Stimulated activated CD4-positive, alpha-beta T cell treated with anti-CD3 and anti-CD28 coated beads, Interleukin-2, amount 100 ng/mL, for 4 hours (primary cell): ENCODE measurements at regions not wholly inside any gene's neighbourhood (a gene's known extent, or its start where the extent isn't known, plus 50 kb on each side); places are given as distances from the start of the nearest gene placed in this dataset.

Experiments used
- DNase-seq: peaks from one replicate; pipeline ENCODE4 v3.0.0-alpha.2; 2020; ENCODE audit warnings: low read depth

GRCh38 chr14:31943861-31944255 is 133.2 kb upstream of the ARHGAP5 start:
- DNase-seq: no peak

GRCh38 chr14:31944256-31945073 is 132.6 kb upstream of the ARHGAP5 start:
- DNase-seq: no peak

- no peak for DNase-seq
Observed at GRCh38 chr14:31945074-31945613, 132.0 kb upstream of the ARHGAP5 start.

GRCh38 chr14:31945701-31946100 is 131.4 kb upstream of the ARHGAP5 start:
- DNase-seq: no peak

DNA sequence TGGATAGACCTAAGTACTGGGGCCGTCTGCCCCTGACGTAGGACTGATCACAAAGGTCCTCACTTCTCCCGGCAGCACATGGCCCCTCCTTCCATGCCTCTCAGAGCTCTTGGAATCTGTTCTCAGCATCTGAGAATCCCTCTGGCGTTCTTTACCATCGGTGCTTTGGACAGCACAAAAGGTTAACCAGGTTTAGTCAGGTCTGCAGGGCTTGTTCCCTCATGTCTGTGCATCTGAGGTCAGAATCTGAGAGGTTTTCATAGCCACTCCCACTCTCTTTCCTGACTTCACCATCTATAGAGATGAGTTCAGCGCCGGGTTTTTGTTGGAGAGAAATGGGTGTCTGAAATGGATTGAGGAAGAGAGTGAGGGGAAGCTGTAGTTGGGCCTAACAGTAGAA is 130.0 kb upstream of the ARHGAP5 start:
- no peak for DNase-seq

GRCh38 chr14:31947680-31948595 is 129.2 kb upstream of the ARHGAP5 start:
- no peak for DNase-seq

DNA sequence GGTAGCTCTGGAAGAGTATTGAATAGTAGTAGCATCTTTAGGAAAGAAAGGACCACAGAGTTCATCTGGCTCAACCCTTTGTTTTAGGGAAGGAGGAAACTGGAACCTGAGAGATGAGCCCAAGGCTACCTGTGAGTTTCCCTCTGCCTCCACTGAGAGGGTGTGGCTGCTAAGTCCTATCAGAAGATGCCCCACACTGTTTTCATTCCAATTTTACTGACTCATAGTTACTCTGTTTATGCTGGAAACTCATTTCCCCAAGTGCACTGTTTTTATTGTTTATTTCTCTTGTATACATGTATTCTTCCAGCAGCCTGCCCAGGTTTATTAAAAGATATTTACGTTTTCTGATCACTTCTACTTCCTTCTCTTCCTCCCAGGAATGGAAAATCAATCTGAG is 127.4 kb upstream of the ARHGAP5 start:
- no peak for DNase-seq

- DNase-seq: no peak
Observed at GRCh38 chr14:31950331-31950730, 126.8 kb upstream of the ARHGAP5 start.

GRCh38 chr14:31950764-31951637 is 126.1 kb upstream of the ARHGAP5 start:
- DNase-seq: no peak

DNA sequence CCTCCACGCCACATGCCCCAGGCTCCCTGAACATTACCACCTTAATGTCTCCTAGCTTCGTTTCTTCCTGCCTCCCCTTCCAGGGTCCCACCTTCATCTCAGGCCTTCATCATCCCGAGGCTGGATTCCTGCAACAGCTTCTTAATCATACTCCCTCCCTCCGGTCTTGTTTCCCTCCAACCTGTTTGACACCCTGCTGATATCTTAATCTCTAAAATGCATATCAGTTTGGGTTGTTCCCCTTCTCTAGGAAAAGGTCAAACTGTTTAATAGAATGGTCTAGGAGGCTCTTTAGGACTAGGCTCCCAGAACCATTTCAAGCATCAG is 125.5 kb upstream of the ARHGAP5 start:
- no peak for DNase-seq

DNA sequence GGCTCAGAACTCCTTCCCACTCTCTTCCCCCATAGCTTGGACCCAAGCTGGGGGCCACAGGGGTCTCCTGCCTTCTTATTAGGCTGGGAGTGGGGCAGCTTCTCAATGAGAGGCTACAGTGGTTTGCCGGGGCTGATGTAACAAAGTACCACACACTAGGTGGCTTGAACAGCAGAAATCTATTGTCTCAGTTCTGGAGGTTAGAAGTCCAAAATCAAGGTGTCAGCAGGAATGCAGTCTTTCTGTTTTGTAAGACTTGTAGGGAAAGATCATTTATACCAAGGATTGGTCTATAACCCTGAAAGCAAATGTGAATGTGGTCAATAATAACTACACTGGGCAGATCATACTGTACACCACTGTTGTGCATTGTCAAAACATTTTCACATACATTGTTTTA is 124.5 kb upstream of the ARHGAP5 start:
- no peak for DNase-seq

GRCh38 chr14:31953210-31953609 is 123.9 kb upstream of the ARHGAP5 start:
- no peak for DNase-seq

- DNase-seq: no peak
Observed at GRCh38 chr14:31954991-31955390, 122.1 kb upstream of the ARHGAP5 start.

GRCh38 chr14:31955936-31956579 is 121.0 kb upstream of the ARHGAP5 start:
- DNase-seq: no peak

DNA sequence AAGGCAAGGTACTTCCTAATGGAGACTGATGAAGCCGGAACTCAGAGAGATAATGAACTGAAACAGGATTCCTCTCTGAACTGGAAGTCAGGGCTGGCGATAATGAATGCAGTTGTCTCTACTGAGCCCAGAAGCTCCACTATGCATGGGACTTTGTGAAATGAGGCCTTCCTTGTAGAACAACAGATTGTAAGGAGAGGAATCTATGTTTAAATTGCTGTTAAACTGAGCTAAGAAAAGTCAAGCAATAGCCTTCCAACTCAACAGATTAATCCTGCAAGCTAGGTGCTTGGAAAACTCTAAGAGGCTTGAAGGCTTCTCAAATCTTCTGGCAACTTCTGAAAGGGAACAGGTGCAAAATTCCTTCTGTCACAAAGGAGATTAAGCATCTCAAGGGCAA is 119.5 kb upstream of the ARHGAP5 start:
- DNase-seq: no peak

DNA sequence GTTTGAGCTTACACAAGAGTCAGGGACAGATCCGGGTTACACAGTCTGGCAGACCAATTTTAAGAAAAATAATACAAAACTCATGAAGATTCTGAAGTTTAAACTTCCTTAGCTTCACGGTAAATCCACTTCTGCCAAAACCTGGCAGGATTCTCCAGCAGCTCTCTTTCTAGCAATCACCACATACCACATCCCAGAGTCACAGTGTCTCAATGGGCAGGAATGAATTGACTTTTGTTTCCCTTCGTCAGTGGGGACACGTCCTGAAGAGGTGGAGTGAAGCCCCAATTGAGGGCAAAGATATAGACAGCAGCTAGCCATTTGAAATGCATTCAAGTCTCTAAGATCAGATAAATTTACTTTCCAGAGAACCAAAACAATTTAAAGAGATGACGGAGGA is 117.1 kb upstream of the ARHGAP5 start:
- no peak for DNase-seq

DNA sequence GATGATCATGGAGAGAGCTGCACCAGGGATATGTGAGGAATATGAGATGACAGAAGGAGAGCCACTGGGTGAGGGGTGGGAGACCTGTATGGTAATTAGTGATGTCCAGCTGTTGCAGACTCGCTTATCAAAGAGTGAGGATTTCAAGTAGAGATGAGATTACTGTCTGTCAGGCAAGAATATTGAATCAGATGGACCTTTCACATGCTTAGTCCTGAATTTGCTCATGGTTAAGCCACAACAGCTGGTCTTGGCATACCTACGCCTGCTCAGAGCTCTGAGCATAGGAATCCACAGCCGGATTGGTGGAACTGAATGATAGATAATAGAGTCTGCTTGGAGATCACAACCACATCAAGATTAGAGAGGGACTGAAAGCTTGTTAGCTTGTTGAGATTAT is 115.2 kb upstream of the ARHGAP5 start:
- DNase-seq: no peak

GRCh38 chr14:31962920-31963319 is 114.2 kb upstream of the ARHGAP5 start:
- no peak for DNase-seq

DNA sequence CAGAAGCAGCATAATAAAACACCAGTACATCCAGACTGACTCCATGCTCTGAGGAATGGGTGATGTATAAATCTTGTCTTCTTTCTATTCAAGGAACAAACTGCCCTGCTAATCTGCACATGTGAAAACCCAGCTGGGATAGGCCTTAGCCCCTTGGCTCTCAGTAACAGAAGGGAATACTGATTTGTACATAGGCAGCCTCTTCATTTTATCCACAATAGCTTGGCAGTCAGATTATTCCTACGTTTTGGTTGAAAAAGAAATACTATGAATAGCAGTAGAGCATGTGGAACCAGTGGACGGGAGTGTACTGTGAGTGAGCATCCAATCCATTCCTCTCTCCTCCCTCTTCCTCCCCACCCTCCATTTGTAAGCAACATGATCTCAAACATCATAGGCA is 113.5 kb upstream of the ARHGAP5 start:
- no peak for DNase-seq

- no peak for DNase-seq
Observed at GRCh38 chr14:31964490-31964889, 112.6 kb upstream of the ARHGAP5 start.

- DNase-seq: no peak
Observed at GRCh38 chr14:31965071-31965734, 111.9 kb upstream of the ARHGAP5 start.
